Fibroblast of skin of right quadriceps (primary cell): ENCODE measurements at regions not wholly inside any gene's neighbourhood (a gene's known extent, or its start where the extent isn't known, plus 50 kb on each side); places are given as distances from the start of the nearest gene placed in this dataset.
"Not testable (repeated sequence)": the region's sequence is repeated elsewhere in the genome, so short reads cannot be mapped to it uniquely, and the experiment has no call there.

Source experiments
- DNase-seq: peaks from one replicate; pipeline ENCODE4 v3.0.0-alpha.2; 2013

- DNase-seq: no peak
These were observed 482.7 kb downstream of the SIPA1L2 start for GRCh38 chr1:232147215-232147614.

GRCh38 chr1:232146514-232146913 lies 483.4 kb downstream of the SIPA1L2 start:
- DNase-seq: no peak

GRCh38 chr1:232145768-232146167 lies 484.2 kb downstream of the SIPA1L2 start:
- DNase-seq: peak; percentile 42

- no peak for DNase-seq
These were observed 485.2 kb downstream of the SIPA1L2 start for GRCh38 chr1:232144696-232145230.

GRCh38 chr1:232143315-232143886 lies 486.5 kb downstream of the SIPA1L2 start:
- no peak for DNase-seq

- DNase-seq: peak; percentile 84
These were observed 487.3 kb downstream of the SIPA1L2 start for GRCh38 chr1:232142403-232143314.

- DNase-seq: not testable (repeated sequence)
These were observed 488.8 kb downstream of the SIPA1L2 start for GRCh38 chr1:232141167-232141448.

GRCh38 chr1:232140419-232141166 lies 489.3 kb downstream of the SIPA1L2 start:
- DNase-seq: no peak

GRCh38 chr1:232139444-232139843 lies 490.5 kb downstream of the SIPA1L2 start:
- no peak for DNase-seq

GRCh38 chr1:232138044-232138443 lies 491.9 kb downstream of the SIPA1L2 start:
- no peak for DNase-seq

GRCh38 chr1:232137066-232137465 lies 492.9 kb downstream of the SIPA1L2 start:
- no peak for DNase-seq

- no peak for DNase-seq
These were observed 493.8 kb downstream of the SIPA1L2 start for GRCh38 chr1:232136136-232136535.

- DNase-seq: no peak
These were observed 495.6 kb downstream of the SIPA1L2 start for GRCh38 chr1:232134365-232134764.

- no peak for DNase-seq
These were observed 497.4 kb downstream of the SIPA1L2 start for GRCh38 chr1:232132572-232132971.

- DNase-seq: no peak
These were observed 498.1 kb downstream of the SIPA1L2 start for GRCh38 chr1:232131715-232132391.

GRCh38 chr1:232130815-232131480 lies 499.0 kb downstream of the SIPA1L2 start:
- no peak for DNase-seq

- peak; percentile 89 for DNase-seq
These were observed 500.6 kb downstream of the DISC1 start for GRCh38 chr1:232127190-232127589.

- peak; percentile 24 for DNase-seq
These were observed 497.4 kb downstream of the DISC1 start for GRCh38 chr1:232123775-232124659.

GRCh38 chr1:232117903-232118302 lies 491.3 kb downstream of the DISC1 start:
- DNase-seq: not testable (repeated sequence)

GRCh38 chr1:232114985-232115384 lies 488.4 kb downstream of the DISC1 start:
- DNase-seq: no peak

GRCh38 chr1:232112076-232112475 lies 485.5 kb downstream of the DISC1 start:
- DNase-seq: no peak
